Erythroblast (primary cell): ENCODE measurements at regions not wholly inside any gene's neighbourhood (a gene's known extent, or its start where the extent isn't known, plus 50 kb on each side); places are given as distances from the start of the nearest gene placed in this dataset.

Experiments used
- DNase-seq, 2 experiments: peaks; one replicate each; lab custom pipeline; 2025; lab: John Stamatoyannopoulos, UW
- GATA1 ChIP-seq: IDR thresholded peaks from 2 replicates; pipeline ENCODE4 v1.6.1; 2011; ENCODE audit warnings: low read depth, mild to moderate bottlenecking, control low read depth, low read length, moderate library complexity
- POLR2A ChIP-seq: IDR thresholded peaks from 2 replicates; pipeline ENCODE4 v1.6.1; 2011; ENCODE audit warnings: mild to moderate bottlenecking, low read length

GRCh38 chr5:114702731-114703130 is 340.9 kb downstream of the KCNN2 start:
- no peak for DNase-seq
- no peak for TF ChIP-seq POLR2A
- no peak for TF ChIP-seq GATA1

- no peak for DNase-seq
- TF ChIP-seq POLR2A (no peak), GATA1 (no peak)
Observed at GRCh38 chr5:114702136-114702535, 340.3 kb downstream of the KCNN2 start.

GRCh38 chr5:114700823-114701222 is 339.0 kb downstream of the KCNN2 start:
- TF ChIP-seq GATA1 (no peak), POLR2A (no peak)
- no peak for DNase-seq

- TF ChIP-seq POLR2A (no peak), GATA1 (no peak)
- no peak for DNase-seq
Observed at GRCh38 chr5:114695292-114695904, 333.5 kb downstream of the KCNN2 start.

GRCh38 chr5:114686356-114686755 is 324.5 kb downstream of the KCNN2 start:
- DNase-seq: no peak
- TF ChIP-seq POLR2A (no peak), GATA1 (no peak)

GRCh38 chr5:114678778-114679177 is 316.9 kb downstream of the KCNN2 start:
- no peak for DNase-seq
- no peak for TF ChIP-seq POLR2A
- TF ChIP-seq GATA1: no peak

- TF ChIP-seq GATA1: no peak
- TF ChIP-seq POLR2A: no peak
- no peak for DNase-seq
Observed at GRCh38 chr5:114665551-114665950, 303.7 kb downstream of the KCNN2 start.

- no peak for TF ChIP-seq GATA1
- TF ChIP-seq POLR2A: no peak
- no peak for DNase-seq
Observed at GRCh38 chr5:114660791-114661190, 298.9 kb downstream of the KCNN2 start.

GRCh38 chr5:114658194-114658593 is 296.3 kb downstream of the KCNN2 start:
- TF ChIP-seq GATA1 (no peak), POLR2A (no peak)
- no peak for DNase-seq

GRCh38 chr5:114657342-114658130 is 295.7 kb downstream of the KCNN2 start:
- DNase-seq: no peak
- no peak for TF ChIP-seq POLR2A

- no peak for TF ChIP-seq POLR2A
- no peak for DNase-seq
Observed at GRCh38 chr5:114649878-114650277, 288.0 kb downstream of the KCNN2 start.

- no peak for DNase-seq
- TF ChIP-seq GATA1 (no peak), POLR2A (no peak)
Observed at GRCh38 chr5:114648940-114649339, 287.1 kb downstream of the KCNN2 start.

- TF ChIP-seq GATA1 (no peak), POLR2A (no peak)
- no peak for DNase-seq
Observed at GRCh38 chr5:114644576-114644975, 282.7 kb downstream of the KCNN2 start.

GRCh38 chr5:114636271-114636670 is 274.4 kb downstream of the KCNN2 start:
- TF ChIP-seq GATA1 (no peak), POLR2A (no peak)
- no peak for DNase-seq
